ENCODE measurements at regions not wholly inside any gene's neighbourhood (a gene's known extent, or its start where the extent isn't known, plus 50 kb on each side); places are given as distances from the start of the nearest gene placed in this dataset.

- FAIRE-seq (no peak), DNase-seq (ENCODE audit: insufficient read length) (no peak)
- TF ChIP-seq POLR2A (IDR thresholded peaks at IDR 0.05; ENCODE audit: low read depth, low read length) (no peak), POLR2AphosphoS5 (IDR thresholded peaks at IDR 0.05; ENCODE audit: low read depth, low read length) (no peak), TAF1 (IDR thresholded peaks at IDR 0.05; ENCODE audit: borderline replicate concordance, low read depth, low read length) (no peak)
Observed at GRCh38 chr10:83685458-83685857, 453.9 kb upstream of the GHITM start.

GRCh38 chr10:83691791-83692596 lies 447.3 kb upstream of the GHITM start:
- FAIRE-seq = no peak
- DNase-seq (ENCODE audit: insufficient read length) = no peak
- no peak for TF ChIP-seq TAF1 (IDR thresholded peaks at IDR 0.05; ENCODE audit: borderline replicate concordance, low read depth, low read length)
- no peak for TF ChIP-seq POLR2AphosphoS5 (IDR thresholded peaks at IDR 0.05; ENCODE audit: low read depth, low read length)
- TF ChIP-seq POLR2A (IDR thresholded peaks at IDR 0.05; ENCODE audit: low read depth, low read length) = no peak

GRCh38 chr10:83698899-83699298 lies 440.4 kb upstream of the GHITM start:
- FAIRE-seq = no peak
- TF ChIP-seq TAF1 (IDR thresholded peaks at IDR 0.05; ENCODE audit: borderline replicate concordance, low read depth, low read length) (no peak), POLR2A (IDR thresholded peaks at IDR 0.05; ENCODE audit: low read depth, low read length) (no peak), POLR2AphosphoS5 (IDR thresholded peaks at IDR 0.05; ENCODE audit: low read depth, low read length) (no peak)
- DNase-seq (ENCODE audit: insufficient read length) = no peak

- TF ChIP-seq TAF1 (IDR thresholded peaks at IDR 0.05; ENCODE audit: borderline replicate concordance, low read depth, low read length) (no peak), POLR2A (IDR thresholded peaks at IDR 0.05; ENCODE audit: low read depth, low read length) (no peak), POLR2AphosphoS5 (IDR thresholded peaks at IDR 0.05; ENCODE audit: low read depth, low read length) (no peak)
- FAIRE-seq = no peak
- DNase-seq (ENCODE audit: insufficient read length) = no peak
Observed at GRCh38 chr10:83701799-83702198, 437.5 kb upstream of the GHITM start.

GRCh38 chr10:83702731-83703130 lies 436.6 kb upstream of the GHITM start:
- no peak for TF ChIP-seq POLR2AphosphoS5 (IDR thresholded peaks at IDR 0.05; ENCODE audit: low read depth, low read length)
- TF ChIP-seq TAF1 (IDR thresholded peaks at IDR 0.05; ENCODE audit: borderline replicate concordance, low read depth, low read length) = no peak
- no peak for TF ChIP-seq POLR2A (IDR thresholded peaks at IDR 0.05; ENCODE audit: low read depth, low read length)
- FAIRE-seq (no peak), DNase-seq (ENCODE audit: insufficient read length) (no peak)

- TF ChIP-seq POLR2AphosphoS5 (IDR thresholded peaks at IDR 0.05; ENCODE audit: low read depth, low read length) (no peak), POLR2A (IDR thresholded peaks at IDR 0.05; ENCODE audit: low read depth, low read length) (no peak), TAF1 (IDR thresholded peaks at IDR 0.05; ENCODE audit: borderline replicate concordance, low read depth, low read length) (no peak)
- no peak for FAIRE-seq
- no peak for DNase-seq (ENCODE audit: insufficient read length)
Observed at GRCh38 chr10:83706120-83706519, 433.2 kb upstream of the GHITM start.

GRCh38 chr10:83706952-83707582 lies 432.2 kb upstream of the GHITM start:
- FAIRE-seq = no peak
- TF ChIP-seq POLR2AphosphoS5 (IDR thresholded peaks at IDR 0.05; ENCODE audit: low read depth, low read length) (no peak), POLR2A (IDR thresholded peaks at IDR 0.05; ENCODE audit: low read depth, low read length) (no peak), TAF1 (IDR thresholded peaks at IDR 0.05; ENCODE audit: borderline replicate concordance, low read depth, low read length) (no peak)
- DNase-seq (ENCODE audit: insufficient read length) = no peak

GRCh38 chr10:83713423-83713822 lies 425.9 kb upstream of the GHITM start:
- no peak for DNase-seq (ENCODE audit: insufficient read length)
- TF ChIP-seq POLR2AphosphoS5 (IDR thresholded peaks at IDR 0.05; ENCODE audit: low read depth, low read length) = no peak
- no peak for TF ChIP-seq POLR2A (IDR thresholded peaks at IDR 0.05; ENCODE audit: low read depth, low read length)
- TF ChIP-seq TAF1 (IDR thresholded peaks at IDR 0.05; ENCODE audit: borderline replicate concordance, low read depth, low read length) = no peak
- FAIRE-seq = no peak

- DNase-seq (ENCODE audit: insufficient read length) (no peak), FAIRE-seq (no peak)
- TF ChIP-seq POLR2A (IDR thresholded peaks at IDR 0.05; ENCODE audit: low read depth, low read length) (no peak), TAF1 (IDR thresholded peaks at IDR 0.05; ENCODE audit: borderline replicate concordance, low read depth, low read length) (no peak), POLR2AphosphoS5 (IDR thresholded peaks at IDR 0.05; ENCODE audit: low read depth, low read length) (no peak)
Observed at GRCh38 chr10:83723080-83723479, 416.2 kb upstream of the GHITM start.

GRCh38 chr10:83724471-83725241 lies 414.7 kb upstream of the GHITM start:
- no peak for TF ChIP-seq POLR2AphosphoS5 (IDR thresholded peaks at IDR 0.05; ENCODE audit: low read depth, low read length)
- TF ChIP-seq POLR2A (IDR thresholded peaks at IDR 0.05; ENCODE audit: low read depth, low read length) = no peak
- no peak for TF ChIP-seq TAF1 (IDR thresholded peaks at IDR 0.05; ENCODE audit: borderline replicate concordance, low read depth, low read length)
- FAIRE-seq (peak; percentile 46), DNase-seq (ENCODE audit: insufficient read length) (no peak)

- FAIRE-seq (no peak), DNase-seq (ENCODE audit: insufficient read length) (no peak)
- no peak for TF ChIP-seq TAF1 (IDR thresholded peaks at IDR 0.05; ENCODE audit: borderline replicate concordance, low read depth, low read length)
- TF ChIP-seq POLR2AphosphoS5 (IDR thresholded peaks at IDR 0.05; ENCODE audit: low read depth, low read length) = no peak
- no peak for TF ChIP-seq POLR2A (IDR thresholded peaks at IDR 0.05; ENCODE audit: low read depth, low read length)
Observed at GRCh38 chr10:83725567-83725966, 413.7 kb upstream of the GHITM start.
